ENCODE measurements at regions not wholly inside any gene's neighbourhood (a gene's known extent, or its start where the extent isn't known, plus 50 kb on each side); places are given as distances from the start of the nearest gene placed in this dataset.

- Histone ChIP-seq H3K4me3 (no peak overlapping the region), H3K27me3 (replicated peaks in 1 of 7) (no peaks in the 10 kb centered on the region), H3K36me3 (no peaks in the 10 kb centered on the region), H3K27ac (peak overlapping the region in 2 of 8 donors; percentile 1 to 2), H3K9me3 (no peaks in the 10 kb centered on the region), H3K4me1 (peaks cover 0 to 5% (median 0%) of the 10 kb centered on the region in 6 donors)
- TF ChIP-seq POLR2A (IDR thresholded peaks at IDR 0.05) (no peak), POLR2AphosphoS5 (IDR thresholded peaks at IDR 0.05) (no peak), CTCF (IDR thresholded peaks at IDR 0.05 in 8 of 11, conservative IDR thresholded peaks at IDR 0.05 in 3 of 11) (no peak)
- intact Hi-C loops (cut with DNase I; ENCODE audit: low total_unique reads) = no loop called here
- 26 to 53% (median 45%) methylated on average over 2 of the region's 2 CpGs for WGBS, 5 donors
- no peak for DNase-seq
These were observed 672.9 kb downstream of the NR2F1-AS1 start for GRCh38 chr5:92907938-92908606.

- Histone ChIP-seq H3K27me3 (replicated peaks in 1 of 7) (no peaks in the 10 kb centered on the region), H3K9me3 (no peaks in the 10 kb centered on the region), H3K27ac (no peak overlapping the region), H3K36me3 (no peaks in the 10 kb centered on the region), H3K4me3 (no peak overlapping the region), H3K4me1 (peaks cover 0 to 5% (median 0%) of the 10 kb centered on the region in 6 donors)
- 82 to 93% (median 86%) methylated on average over 6 of the region's 6 CpGs for WGBS, 5 donors
- no peak for DNase-seq
- no peak for TF ChIP-seq POLR2AphosphoS5 (IDR thresholded peaks at IDR 0.05)
- no peak for TF ChIP-seq POLR2A (IDR thresholded peaks at IDR 0.05)
- no peak for TF ChIP-seq CTCF (IDR thresholded peaks at IDR 0.05 in 8 of 11, conservative IDR thresholded peaks at IDR 0.05 in 3 of 11)
- intact Hi-C loops (cut with DNase I; ENCODE audit: low total_unique reads) = no loop called here
These were observed 674.1 kb downstream of the NR2F1-AS1 start for GRCh38 chr5:92906798-92907376.

- DNase-seq = no peak
- Histone ChIP-seq H3K9me3 (no peaks in the 10 kb centered on the region), H3K27ac (no peak overlapping the region), H3K36me3 (no peaks in the 10 kb centered on the region), H3K27me3 (replicated peaks in 1 of 7) (no peaks in the 10 kb centered on the region), H3K4me3 (no peak overlapping the region), H3K4me1 (peaks cover 0 to under 1% (median 0%) of the 10 kb centered on the region in 6 donors)
- intact Hi-C loops (cut with DNase I; ENCODE audit: low total_unique reads) = no loop called here
- TF ChIP-seq POLR2A (IDR thresholded peaks at IDR 0.05) (no peak), POLR2AphosphoS5 (IDR thresholded peaks at IDR 0.05) (no peak), CTCF (IDR thresholded peaks at IDR 0.05 in 8 of 11, conservative IDR thresholded peaks at IDR 0.05 in 3 of 11) (no peak)
- 69 to 92% (median 88%) methylated on average over 3 of the region's 3 CpGs for WGBS, 5 donors
These were observed 677.0 kb downstream of the NR2F1-AS1 start for GRCh38 chr5:92904021-92904420.

- H3K27me3 ChIP-seq (replicated peaks in 1 of 7) = no peaks in the 10 kb centered on the region
- no peak overlapping the region for H3K4me3 ChIP-seq
- intact Hi-C loops (cut with DNase I; ENCODE audit: low total_unique reads) = no loop called here
- 69 to 94% (median 77%) methylated on average over 4 of the region's 4 CpGs for WGBS, 5 donors
- no peak overlapping the region for H3K27ac ChIP-seq
- H3K4me1 ChIP-seq = no peaks in the 10 kb centered on the region
- TF ChIP-seq CTCF (IDR thresholded peaks at IDR 0.05 in 8 of 11, conservative IDR thresholded peaks at IDR 0.05 in 3 of 11) (no peak), POLR2A (IDR thresholded peaks at IDR 0.05) (no peak), POLR2AphosphoS5 (IDR thresholded peaks at IDR 0.05) (no peak)
- H3K9me3 ChIP-seq = no peaks in the 10 kb centered on the region
- no peaks in the 10 kb centered on the region for H3K36me3 ChIP-seq
- DNase-seq = no peak
These were observed 681.4 kb downstream of the NR2F1-AS1 start for GRCh38 chr5:92899611-92900010.

Measured in spleen (tissue), 11 donors.